HG03558 (cell line): ENCODE measurements at regions not wholly inside any gene's neighbourhood (a gene's known extent, or its start where the extent isn't known, plus 50 kb on each side); places are given as distances from the start of the nearest gene placed in this dataset.
"Not testable (repeated sequence)": the region's sequence is repeated elsewhere in the genome, so short reads cannot be mapped to it uniquely, and the experiment has no call there.

Source experiments
- ATAC-seq: cut with Tn5 transposase; IDR thresholded peaks from one replicate; pipeline ENCODE4 v1.9.1; 2021; ENCODE audit warnings: moderate number of reproducible peaks; ENCODE audit not compliant: unreplicated experiment; ENCODE audit errors: extremely low read depth

- ATAC-seq, result no peak
Measured at GRCh38 chr22:49394116-49394785, 433.4 kb downstream of the BRD1 start.

- no peak for ATAC-seq
Measured at GRCh38 chr22:49393526-49393925, 434.1 kb downstream of the BRD1 start.

GRCh38 chr22:49392841-49393510 lies 434.7 kb downstream of the BRD1 start:
- no peak for ATAC-seq

- ATAC-seq, result no peak
Measured at GRCh38 chr22:49392247-49392646, 435.4 kb downstream of the BRD1 start.

GRCh38 chr22:49391436-49391835 lies 436.2 kb downstream of the BRD1 start:
- ATAC-seq, result no peak

GRCh38 chr22:49390954-49391353 lies 436.7 kb downstream of the BRD1 start:
- no peak for ATAC-seq

- not testable (repeated sequence) for ATAC-seq
Measured at GRCh38 chr22:49383909-49384308, 443.8 kb downstream of the BRD1 start.

- no peak for ATAC-seq
Measured at GRCh38 chr22:49382451-49382735, 445.3 kb downstream of the BRD1 start.

- ATAC-seq, result no peak
Measured at GRCh38 chr22:49381595-49382450, 445.9 kb downstream of the BRD1 start.

GRCh38 chr22:49380828-49381114 lies 446.9 kb downstream of the BRD1 start:
- ATAC-seq, result no peak

- ATAC-seq, result no peak
Measured at GRCh38 chr22:49380095-49380827, 447.4 kb downstream of the BRD1 start.

- ATAC-seq, result no peak
Measured at GRCh38 chr22:49377306-49377705, 450.4 kb downstream of the BRD1 start.

GRCh38 chr22:49373801-49374226 lies 453.9 kb downstream of the BRD1 start:
- ATAC-seq, result no peak

GRCh38 chr22:49373289-49373666 lies 454.4 kb downstream of the BRD1 start:
- ATAC-seq, result no peak

GRCh38 chr22:49372530-49373288 lies 455.0 kb downstream of the BRD1 start:
- no peak for ATAC-seq

GRCh38 chr22:49372111-49372529 lies 455.6 kb downstream of the BRD1 start:
- ATAC-seq, result no peak

GRCh38 chr22:49371325-49372110 lies 456.2 kb downstream of the BRD1 start:
- no peak for ATAC-seq

GRCh38 chr22:49370627-49371301 lies 456.9 kb downstream of the BRD1 start:
- ATAC-seq, result no peak
